Neural cell (in vitro differentiated cells): ENCODE measurements at regions not wholly inside any gene's neighbourhood (a gene's known extent, or its start where the extent isn't known, plus 50 kb on each side); places are given as distances from the start of the nearest gene placed in this dataset.

Experiments
- H2AFZ ChIP-seq: fragments of 200-600, 300-800 bp; sonication (generic), shearing (Covaris generic); 2 replicates; pipeline ENCODE4 v1.6.0; 2014; ENCODE audit warnings: low read depth, mild to moderate bottlenecking, antibody characterized with exemption, low read length, moderate library complexity
- H3F3A ChIP-seq: fragments of 200-600 bp; shearing (Covaris generic); 2 replicates; pipeline ENCODE4 v1.6.1; 2016; ENCODE audit warnings: mild to moderate bottlenecking, moderate library complexity, mixed read lengths, antibody characterized with exemption, low read length; ENCODE audit not compliant: insufficient read depth, poor library complexity, severe bottlenecking
- H3K27ac ChIP-seq: fragments of 200-600, 300-800 bp; sonication (generic), shearing (Covaris generic); 2 replicates; pipeline ENCODE4 v1.5.1; 2014; ENCODE audit warnings: mild to moderate bottlenecking, low read length, moderate library complexity
- H3K27me3 ChIP-seq: fragments of 300-800, 200-600 bp; sonication (generic), shearing (Covaris generic); 2 replicates; pipeline ENCODE4 v1.6.0; 2014; ENCODE audit warnings: mild to moderate bottlenecking, low read depth, low read length, moderate library complexity; ENCODE audit not compliant: insufficient read depth
- H3K36me3 ChIP-seq: fragments of 300-800, 200-600 bp; sonication (generic), shearing (Covaris generic); 2 replicates; pipeline ENCODE4 v1.5.1; 2014; ENCODE audit warnings: mild to moderate bottlenecking, antibody characterized with exemption, low read length, moderate library complexity; ENCODE audit not compliant: insufficient read depth
- H3K4me2 ChIP-seq: fragments of 300-800, 200-600 bp; sonication (generic), shearing (Covaris generic); 2 replicates; pipeline ENCODE4 v1.6.0; 2014; ENCODE audit warnings: mild to moderate bottlenecking, low read length
- H3K4me3 ChIP-seq: fragments of 300-800, 200-600 bp; sonication (generic), shearing (Covaris generic); 2 replicates; pipeline ENCODE4 v1.5.1; 2014; ENCODE audit warnings: mild to moderate bottlenecking, low read length, moderate library complexity
- H3K79me2 ChIP-seq: fragments of 200-600 bp; shearing (Covaris generic); replicated peaks from 2 replicates; pipeline ENCODE4 v1.6.0; 2014; ENCODE audit warnings: mild to moderate bottlenecking, low read length, moderate library complexity; ENCODE audit not compliant: insufficient read depth
- H3K9ac ChIP-seq: fragments of 300-800, 200-600 bp; sonication (generic), shearing (Covaris generic); 2 replicates; pipeline ENCODE4 v1.6.1; 2016; ENCODE audit warnings: mild to moderate bottlenecking, low read length, mixed read lengths
- H3K9me2 ChIP-seq: fragments of 200-600 bp; shearing (Covaris generic); 2 replicates; pipeline ENCODE4 v1.6.1; 2016; ENCODE audit warnings: mild to moderate bottlenecking, low read length, mixed read lengths; ENCODE audit not compliant: insufficient read depth
- H3K9me3 ChIP-seq: fragments of 200-600, 300-800 bp; sonication (generic), shearing (Covaris generic); 2 replicates; pipeline ENCODE4 v1.6.1; 2016; ENCODE audit warnings: mild to moderate bottlenecking, mixed run types, low read length, moderate library complexity, mixed read lengths
- H4K20me1 ChIP-seq: fragments of 200-600 bp; shearing (Covaris generic); 2 replicates; pipeline ENCODE4 v1.6.1; 2016; ENCODE audit warnings: mild to moderate bottlenecking, mixed run types; ENCODE audit not compliant: insufficient read depth
- EP300 ChIP-seq: fragments of 450-650 bp; conservative IDR thresholded peaks from 2 replicates; pipeline ENCODE4 v1.6.1; 2014; ENCODE audit warnings: antibody characterized with exemption, mild to moderate bottlenecking, moderate library complexity; ENCODE audit not compliant: poor library complexity, severe bottlenecking
- EZH2 ChIP-seq: fragments of 200-600, 300-800 bp; shearing (Covaris generic), sonication (generic); IDR thresholded peaks from 2 replicates; pipeline ENCODE4 v1.6.1; 2014; ENCODE audit warnings: antibody characterized with exemption, low read length, borderline replicate concordance, mild to moderate bottlenecking; ENCODE audit not compliant: insufficient read depth, poor library complexity, severe bottlenecking
- MXI1 ChIP-seq: fragments of 450-650 bp; conservative IDR thresholded peaks from 2 replicates; pipeline ENCODE4 v1.6.1; 2014; ENCODE audit warnings: antibody characterized with exemption, mild to moderate bottlenecking; ENCODE audit not compliant: poor library complexity, severe bottlenecking
- POLR2AphosphoS5 ChIP-seq: IDR thresholded peaks from 2 replicates; pipeline ENCODE4 v1.6.1; 2012
- RAD21 ChIP-seq: fragments of 450-650 bp; conservative IDR thresholded peaks from 2 replicates; pipeline ENCODE4 v1.6.1; 2014; ENCODE audit warnings: antibody characterized with exemption, mild to moderate bottlenecking, moderate library complexity
- SMC3 ChIP-seq: fragments of 450-650 bp; conservative IDR thresholded peaks from 2 replicates; pipeline ENCODE4 v1.6.1; 2014; ENCODE audit warnings: antibody characterized with exemption, mild to moderate bottlenecking, moderate library complexity; ENCODE audit not compliant: poor library complexity
- TAF1 ChIP-seq: IDR thresholded peaks from 2 replicates; pipeline ENCODE4 v1.6.1; 2012; ENCODE audit warnings: low read depth
- TF ChIP-seq, protein P1 (sequence below): IDR thresholded peaks from 2 replicates; pipeline ENCODE4 v1.6.1; 2012; ENCODE audit warnings: borderline replicate concordance
- TF ChIP-seq, protein P2 (sequence below): fragments of 450-650 bp; IDR thresholded peaks from 2 replicates; pipeline ENCODE4 v1.5.1; 2014; ENCODE audit warnings: antibody characterized with exemption, mild to moderate bottlenecking, moderate library complexity; ENCODE audit not compliant: poor library complexity, severe bottlenecking

DNA sequence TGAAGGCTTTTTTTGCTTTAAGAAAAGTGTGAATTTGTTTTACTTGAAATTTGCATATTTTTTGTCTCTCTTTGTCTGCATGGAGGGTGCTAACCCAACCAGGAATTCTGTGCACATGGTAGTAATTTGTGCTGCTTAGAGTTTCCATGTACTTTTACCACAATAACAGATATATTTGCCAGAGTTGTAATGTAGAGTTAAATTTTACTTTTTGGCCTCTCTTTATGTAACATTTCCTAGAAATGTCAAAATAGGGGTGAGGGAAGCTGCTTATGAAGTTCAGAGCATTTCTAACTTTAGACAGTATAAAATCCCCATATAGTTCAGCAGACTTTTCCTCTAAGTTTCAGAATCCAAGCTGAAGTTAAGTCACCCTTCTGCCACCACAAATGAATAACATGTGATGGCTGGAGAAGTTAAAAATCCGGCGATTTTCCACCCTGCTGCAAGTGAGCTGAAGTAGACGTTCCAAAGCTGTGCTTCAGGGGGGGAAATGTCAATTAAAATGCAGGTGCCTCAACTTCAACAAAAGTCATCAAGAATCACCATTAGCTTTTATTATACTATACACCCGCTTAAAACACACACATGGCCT lies 385.7 kb upstream of the NR2F2 start:
- Histone ChIP-seq H3K9me3 (no peaks in the 10 kb centered on the region), H3K4me3 (no peak overlapping the region), H3K79me2 (no peaks in the 10 kb centered on the region), H2AFZ (no peak overlapping the region), H3F3A (no peaks in the 10 kb centered on the region), H3K4me2 (no peak overlapping the region), H3K36me3 (no peaks in the 10 kb centered on the region), H3K9me2 (no peaks in the 10 kb centered on the region), H3K27ac (no peak overlapping the region), H4K20me1 (no peaks in the 10 kb centered on the region), H3K9ac (no peak overlapping the region), H3K27me3 (no peaks in the 10 kb centered on the region)
- no peak for TF ChIP-seq SMC3
- no peak for TF ChIP-seq EZH2
- TF ChIP-seq, protein P1, sequence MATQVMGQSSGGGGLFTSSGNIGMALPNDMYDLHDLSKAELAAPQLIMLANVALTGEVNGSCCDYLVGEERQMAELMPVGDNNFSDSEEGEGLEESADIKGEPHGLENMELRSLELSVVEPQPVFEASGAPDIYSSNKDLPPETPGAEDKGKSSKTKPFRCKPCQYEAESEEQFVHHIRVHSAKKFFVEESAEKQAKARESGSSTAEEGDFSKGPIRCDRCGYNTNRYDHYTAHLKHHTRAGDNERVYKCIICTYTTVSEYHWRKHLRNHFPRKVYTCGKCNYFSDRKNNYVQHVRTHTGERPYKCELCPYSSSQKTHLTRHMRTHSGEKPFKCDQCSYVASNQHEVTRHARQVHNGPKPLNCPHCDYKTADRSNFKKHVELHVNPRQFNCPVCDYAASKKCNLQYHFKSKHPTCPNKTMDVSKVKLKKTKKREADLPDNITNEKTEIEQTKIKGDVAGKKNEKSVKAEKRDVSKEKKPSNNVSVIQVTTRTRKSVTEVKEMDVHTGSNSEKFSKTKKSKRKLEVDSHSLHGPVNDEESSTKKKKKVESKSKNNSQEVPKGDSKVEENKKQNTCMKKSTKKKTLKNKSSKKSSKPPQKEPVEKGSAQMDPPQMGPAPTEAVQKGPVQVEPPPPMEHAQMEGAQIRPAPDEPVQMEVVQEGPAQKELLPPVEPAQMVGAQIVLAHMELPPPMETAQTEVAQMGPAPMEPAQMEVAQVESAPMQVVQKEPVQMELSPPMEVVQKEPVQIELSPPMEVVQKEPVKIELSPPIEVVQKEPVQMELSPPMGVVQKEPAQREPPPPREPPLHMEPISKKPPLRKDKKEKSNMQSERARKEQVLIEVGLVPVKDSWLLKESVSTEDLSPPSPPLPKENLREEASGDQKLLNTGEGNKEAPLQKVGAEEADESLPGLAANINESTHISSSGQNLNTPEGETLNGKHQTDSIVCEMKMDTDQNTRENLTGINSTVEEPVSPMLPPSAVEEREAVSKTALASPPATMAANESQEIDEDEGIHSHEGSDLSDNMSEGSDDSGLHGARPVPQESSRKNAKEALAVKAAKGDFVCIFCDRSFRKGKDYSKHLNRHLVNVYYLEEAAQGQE = no peak
- TF ChIP-seq RAD21 = no peak
- TF ChIP-seq, protein P2, sequence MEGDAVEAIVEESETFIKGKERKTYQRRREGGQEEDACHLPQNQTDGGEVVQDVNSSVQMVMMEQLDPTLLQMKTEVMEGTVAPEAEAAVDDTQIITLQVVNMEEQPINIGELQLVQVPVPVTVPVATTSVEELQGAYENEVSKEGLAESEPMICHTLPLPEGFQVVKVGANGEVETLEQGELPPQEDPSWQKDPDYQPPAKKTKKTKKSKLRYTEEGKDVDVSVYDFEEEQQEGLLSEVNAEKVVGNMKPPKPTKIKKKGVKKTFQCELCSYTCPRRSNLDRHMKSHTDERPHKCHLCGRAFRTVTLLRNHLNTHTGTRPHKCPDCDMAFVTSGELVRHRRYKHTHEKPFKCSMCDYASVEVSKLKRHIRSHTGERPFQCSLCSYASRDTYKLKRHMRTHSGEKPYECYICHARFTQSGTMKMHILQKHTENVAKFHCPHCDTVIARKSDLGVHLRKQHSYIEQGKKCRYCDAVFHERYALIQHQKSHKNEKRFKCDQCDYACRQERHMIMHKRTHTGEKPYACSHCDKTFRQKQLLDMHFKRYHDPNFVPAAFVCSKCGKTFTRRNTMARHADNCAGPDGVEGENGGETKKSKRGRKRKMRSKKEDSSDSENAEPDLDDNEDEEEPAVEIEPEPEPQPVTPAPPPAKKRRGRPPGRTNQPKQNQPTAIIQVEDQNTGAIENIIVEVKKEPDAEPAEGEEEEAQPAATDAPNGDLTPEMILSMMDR = no peak
- TF ChIP-seq EP300 = no peak
- no peak for TF ChIP-seq POLR2AphosphoS5
- no peak for TF ChIP-seq MXI1
- TF ChIP-seq TAF1 = no peak

DNA sequence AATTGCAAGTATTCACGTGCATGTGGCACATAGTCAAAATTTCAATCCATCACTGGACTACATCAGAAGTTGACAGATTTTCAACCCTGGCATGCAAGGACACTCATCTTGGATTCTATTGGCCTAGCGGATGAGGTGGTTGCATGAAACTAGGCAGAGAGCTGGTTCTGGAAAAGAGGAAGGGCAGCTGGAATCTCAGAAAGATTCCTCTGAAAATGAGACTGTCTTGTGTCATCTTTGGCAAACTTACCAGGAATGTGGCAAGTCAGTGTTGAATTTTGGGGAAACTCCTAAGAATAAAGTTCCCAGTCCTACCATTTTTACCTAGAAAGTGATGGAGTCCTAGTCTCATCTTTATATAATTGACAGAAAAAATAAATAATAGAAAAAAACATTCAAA lies 384.3 kb upstream of the NR2F2 start:
- H3K4me2 ChIP-seq = no peak overlapping the region
- no peaks in the 10 kb centered on the region for H3K9me3 ChIP-seq
- no peaks in the 10 kb centered on the region for H3K36me3 ChIP-seq
- H3K27me3 ChIP-seq = no peaks in the 10 kb centered on the region
- no peaks in the 10 kb centered on the region for H4K20me1 ChIP-seq
- TF ChIP-seq TAF1 = no peak
- TF ChIP-seq EP300 = no peak
- TF ChIP-seq, protein P1 = no peak
- TF ChIP-seq POLR2AphosphoS5 = no peak
- TF ChIP-seq SMC3 = no peak
- no peak for TF ChIP-seq RAD21
- TF ChIP-seq MXI1 = no peak
- no peak for TF ChIP-seq EZH2
- TF ChIP-seq, protein P2 = no peak
- no peaks in the 10 kb centered on the region for H3F3A ChIP-seq
- no peak overlapping the region for H3K9ac ChIP-seq
- no peaks in the 10 kb centered on the region for H3K79me2 ChIP-seq
- no peak overlapping the region for H3K4me3 ChIP-seq
- no peaks in the 10 kb centered on the region for H3K9me2 ChIP-seq
- H3K27ac ChIP-seq = no peak overlapping the region
- H2AFZ ChIP-seq = no peak overlapping the region
